WTC11 (cell line): ENCODE measurements at regions not wholly inside any gene's neighbourhood (a gene's known extent, or its start where the extent isn't known, plus 50 kb on each side); places are given as distances from the start of the nearest gene placed in this dataset.

Source experiments
- ATAC-seq: fragments of 200-7000 bp; cut with Tn5 transposase; 2 replicates; pipeline ENCODE4 v1.10.0; 2021; ENCODE audit warnings: mild to moderate bottlenecking, moderate library complexity
- CTCF ChIA-PET: fragments of 300-600 bp; sonication (Branson Sonifier 250); formaldehyde crosslinking; loops from one replicate; lab custom pipeline; 2021; ENCODE audit warnings: antibody characterized with exemption; lab: Charles Lee
- POLR2A ChIA-PET: fragments of 350-600 bp; sonication (Branson Sonifier 250); formaldehyde crosslinking; loops from one replicate; lab custom pipeline; 2021; ENCODE audit warnings: antibody characterized with exemption; lab: Charles Lee
- DNase-seq: peaks from one replicate; pipeline ENCODE4 v3.0.0; 2021; ENCODE audit warnings: low spot score
- H3K27ac Mint-ChIP-seq: 2 replicates; pipeline ENCODE4 v1.8.0; 2021; ENCODE audit warnings: mixed read lengths
- H3K27me3 Mint-ChIP-seq: 2 replicates; pipeline ENCODE4 v1.8.0; 2021; ENCODE audit warnings: low read depth, mild to moderate bottlenecking, moderate library complexity, mixed read lengths
- H3K36me3 Mint-ChIP-seq: 2 replicates; pipeline ENCODE4 v1.8.0; 2021; ENCODE audit warnings: mixed read lengths
- H3K4me1 Mint-ChIP-seq: 2 replicates; pipeline ENCODE4 v1.8.0; 2022; ENCODE audit warnings: mixed read lengths
- H3K4me3 Mint-ChIP-seq: 2 replicates; pipeline ENCODE4 v1.8.0; 2021; ENCODE audit warnings: mild to moderate bottlenecking, moderate library complexity, mixed read lengths
- H3K9me3 Mint-ChIP-seq: 2 replicates; pipeline ENCODE4 v1.8.0; 2021; ENCODE audit warnings: mixed read lengths
- CREB1 ChIP-seq: sonication (generic); formaldehyde crosslinking; IDR thresholded peaks from 2 replicates; pipeline ENCODE4 v1.8.0; 2023; ENCODE audit warnings: mild to moderate bottlenecking, missing genetic modification reagents
- ETV6 ChIP-seq: sonication (generic); formaldehyde crosslinking; IDR thresholded peaks from 2 replicates; pipeline ENCODE4 v1.8.1; 2022; ENCODE audit warnings: mild to moderate bottlenecking, missing genetic modification reagents
- GTF2I ChIP-seq: fragments of 250-450 bp; sonication (Bioruptor Pico); conservative IDR thresholded peaks from 2 replicates; pipeline ENCODE4 v1.4.0; 2021; ENCODE audit warnings: mild to moderate bottlenecking
- JAZF1 ChIP-seq: fragments of 250-450 bp; sonication (Bioruptor Pico); IDR thresholded peaks from 2 replicates; pipeline ENCODE4 v1.9.0; 2021; ENCODE audit warnings: moderate library complexity, mild to moderate bottlenecking, inconsistent platforms
- MXD4 ChIP-seq: fragments of 250-450 bp; sonication (Bioruptor Pico); IDR thresholded peaks from 2 replicates; pipeline ENCODE4 v1.8.0; 2021; ENCODE audit warnings: mild to moderate bottlenecking, moderate library complexity, borderline replicate concordance
- NR3C1 ChIP-seq: sonication (generic); formaldehyde crosslinking; conservative IDR thresholded peaks from 2 replicates; pipeline ENCODE4 v1.8.1; 2023; ENCODE audit warnings: low read depth, mild to moderate bottlenecking, missing genetic modification reagents
- RELA ChIP-seq: sonication (generic); formaldehyde crosslinking; IDR thresholded peaks from 2 replicates; pipeline ENCODE4 v1.8.1; 2022; ENCODE audit warnings: missing genetic modification reagents, mild to moderate bottlenecking, borderline replicate concordance
- TCF7 ChIP-seq: sonication (generic); formaldehyde crosslinking; IDR thresholded peaks from 2 replicates; pipeline ENCODE4 v1.8.0; 2022; ENCODE audit warnings: mild to moderate bottlenecking, low read depth, missing genetic modification reagents, moderate library complexity
- TEAD1 ChIP-seq: sonication (generic); formaldehyde crosslinking; IDR thresholded peaks from 2 replicates; pipeline ENCODE4 v1.8.0; 2022; ENCODE audit warnings: mild to moderate bottlenecking, missing genetic modification reagents
- TP53 ChIP-seq: sonication (generic); formaldehyde crosslinking; IDR thresholded peaks from 2 replicates; pipeline ENCODE4 v1.8.1; 2023; ENCODE audit warnings: mild to moderate bottlenecking, missing genetic modification reagents
- TF ChIP-seq, protein P1 (sequence below): sonication (generic); formaldehyde crosslinking; IDR thresholded peaks from 2 replicates; pipeline ENCODE4 v1.8.0; 2022; ENCODE audit warnings: mild to moderate bottlenecking, missing genetic modification reagents
- TF ChIP-seq, protein P2 (sequence below): sonication (generic); formaldehyde crosslinking; IDR thresholded peaks from 2 replicates; pipeline ENCODE4 v1.8.0; 2023; ENCODE audit warnings: missing genetic modification reagents
- TF ChIP-seq, protein P3 (sequence below): sonication (generic); formaldehyde crosslinking; IDR thresholded peaks from 2 replicates; pipeline ENCODE4 v1.8.0; 2022; ENCODE audit warnings: mild to moderate bottlenecking, missing genetic modification reagents
- TF ChIP-seq, protein P4 (sequence below): sonication (generic); formaldehyde crosslinking; IDR thresholded peaks from 2 replicates; pipeline ENCODE4 v1.8.1; 2022; ENCODE audit warnings: mild to moderate bottlenecking, moderate library complexity, missing genetic modification reagents
- TF ChIP-seq, protein P5 (sequence below): sonication (generic); formaldehyde crosslinking; IDR thresholded peaks from 2 replicates; pipeline ENCODE4 v1.8.1; 2023; ENCODE audit warnings: mild to moderate bottlenecking, missing genetic modification reagents, borderline replicate concordance
- TF ChIP-seq, protein P6 (sequence below): sonication (generic); formaldehyde crosslinking; IDR thresholded peaks from 2 replicates; pipeline ENCODE4 v1.8.1; 2023; ENCODE audit warnings: mild to moderate bottlenecking, missing genetic modification reagents

DNA sequence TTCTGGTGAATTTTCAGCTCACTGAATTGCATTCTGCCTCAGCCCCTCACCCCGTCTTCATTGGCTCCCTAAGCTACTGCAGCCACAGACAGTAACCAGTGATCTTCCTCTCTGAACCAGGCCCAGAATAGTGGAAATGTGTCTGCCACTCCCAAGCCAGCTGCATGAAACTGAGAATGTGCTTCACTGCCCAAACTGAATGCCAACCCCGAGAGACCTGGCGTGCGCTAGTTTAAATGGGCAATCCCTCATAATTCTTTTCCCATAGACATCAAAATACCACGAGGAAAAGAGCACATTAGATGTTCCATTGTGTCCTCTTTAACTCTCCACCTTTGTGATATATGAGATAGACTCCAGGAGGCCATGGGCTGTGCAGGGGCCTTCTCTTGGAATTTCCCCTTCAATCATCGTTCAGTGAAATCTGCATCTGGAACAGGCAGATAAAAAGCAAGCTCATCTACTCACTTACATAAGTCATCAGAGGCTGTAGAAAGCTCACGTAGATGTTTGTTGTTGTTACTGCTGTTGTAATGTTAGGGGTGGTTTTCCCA is 320.2 kb downstream of the NFIB start:
- H3K27ac Mint-ChIP-seq, result no peak overlapping the region
- CTCF ChIA-PET, result no interaction called here
- H3K4me1 Mint-ChIP-seq, result no peaks in the 10 kb centered on the region
- ATAC-seq (no peak), DNase-seq (no peak)
- no peak overlapping the region for H3K4me3 Mint-ChIP-seq
- POLR2A ChIA-PET, result no interaction called here
- H3K36me3 Mint-ChIP-seq, result no peaks in the 10 kb centered on the region
- no peaks in the 10 kb centered on the region for H3K27me3 Mint-ChIP-seq
- TF ChIP-seq, protein P1, sequence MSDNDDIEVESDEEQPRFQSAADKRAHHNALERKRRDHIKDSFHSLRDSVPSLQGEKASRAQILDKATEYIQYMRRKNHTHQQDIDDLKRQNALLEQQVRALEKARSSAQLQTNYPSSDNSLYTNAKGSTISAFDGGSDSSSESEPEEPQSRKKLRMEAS, result no peak
- TF ChIP-seq, protein P2, sequence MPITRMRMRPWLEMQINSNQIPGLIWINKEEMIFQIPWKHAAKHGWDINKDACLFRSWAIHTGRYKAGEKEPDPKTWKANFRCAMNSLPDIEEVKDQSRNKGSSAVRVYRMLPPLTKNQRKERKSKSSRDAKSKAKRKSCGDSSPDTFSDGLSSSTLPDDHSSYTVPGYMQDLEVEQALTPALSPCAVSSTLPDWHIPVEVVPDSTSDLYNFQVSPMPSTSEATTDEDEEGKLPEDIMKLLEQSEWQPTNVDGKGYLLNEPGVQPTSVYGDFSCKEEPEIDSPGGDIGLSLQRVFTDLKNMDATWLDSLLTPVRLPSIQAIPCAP (CRISPR knock-in tag), result no peak
- TF ChIP-seq, protein P3, sequence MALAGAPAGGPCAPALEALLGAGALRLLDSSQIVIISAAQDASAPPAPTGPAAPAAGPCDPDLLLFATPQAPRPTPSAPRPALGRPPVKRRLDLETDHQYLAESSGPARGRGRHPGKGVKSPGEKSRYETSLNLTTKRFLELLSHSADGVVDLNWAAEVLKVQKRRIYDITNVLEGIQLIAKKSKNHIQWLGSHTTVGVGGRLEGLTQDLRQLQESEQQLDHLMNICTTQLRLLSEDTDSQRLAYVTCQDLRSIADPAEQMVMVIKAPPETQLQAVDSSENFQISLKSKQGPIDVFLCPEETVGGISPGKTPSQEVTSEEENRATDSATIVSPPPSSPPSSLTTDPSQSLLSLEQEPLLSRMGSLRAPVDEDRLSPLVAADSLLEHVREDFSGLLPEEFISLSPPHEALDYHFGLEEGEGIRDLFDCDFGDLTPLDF (CRISPR knock-in tag), result no peak
- TF ChIP-seq, all 79 proteins: peak for 0
- peaks cover 10% of the 10 kb centered on the region for H3K9me3 Mint-ChIP-seq

DNA sequence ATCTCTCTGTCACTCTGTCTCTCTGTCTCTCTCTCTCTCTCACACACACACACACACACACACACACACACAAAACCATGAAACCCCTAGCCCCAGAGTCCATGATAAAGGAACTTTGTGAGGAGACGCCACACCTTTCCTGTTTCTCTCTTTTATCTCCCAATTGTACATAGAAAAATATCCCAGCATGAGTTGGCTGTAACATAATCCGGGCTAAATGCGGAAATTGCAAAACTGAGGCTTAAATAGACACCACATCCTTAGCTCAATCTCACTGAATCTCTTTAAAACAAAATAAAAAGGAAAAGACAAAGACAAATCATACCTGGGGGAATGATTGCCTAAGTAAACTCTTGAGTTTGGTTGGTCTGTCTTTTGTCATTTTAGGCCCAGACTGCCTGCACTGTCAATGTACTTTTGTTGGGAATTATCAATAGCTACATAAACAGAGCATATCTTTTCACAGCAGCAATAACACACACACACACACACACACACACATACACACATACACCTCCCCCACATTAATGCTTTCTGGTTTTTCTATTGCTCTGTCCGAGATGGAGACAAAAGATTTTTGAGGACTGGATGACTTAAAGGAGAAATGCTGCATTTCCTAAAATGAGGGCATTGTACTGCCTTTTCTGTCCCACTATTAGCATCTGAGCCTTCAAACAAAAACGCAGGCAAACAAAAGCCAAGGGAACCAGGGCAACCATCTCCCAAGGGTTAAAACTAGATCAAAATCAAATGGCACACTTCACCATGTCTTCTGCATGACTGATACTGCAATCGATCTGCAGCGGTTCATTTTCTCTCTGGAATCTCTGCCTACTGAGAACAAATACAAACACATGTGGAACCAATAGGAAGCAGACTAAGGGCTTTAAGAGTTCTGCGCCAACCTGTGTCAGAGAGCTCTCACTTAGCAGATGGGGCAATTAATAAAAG is 321.5 kb downstream of the NFIB start:
- no peaks in the 10 kb centered on the region for H3K4me1 Mint-ChIP-seq
- TF ChIP-seq, protein P4, sequence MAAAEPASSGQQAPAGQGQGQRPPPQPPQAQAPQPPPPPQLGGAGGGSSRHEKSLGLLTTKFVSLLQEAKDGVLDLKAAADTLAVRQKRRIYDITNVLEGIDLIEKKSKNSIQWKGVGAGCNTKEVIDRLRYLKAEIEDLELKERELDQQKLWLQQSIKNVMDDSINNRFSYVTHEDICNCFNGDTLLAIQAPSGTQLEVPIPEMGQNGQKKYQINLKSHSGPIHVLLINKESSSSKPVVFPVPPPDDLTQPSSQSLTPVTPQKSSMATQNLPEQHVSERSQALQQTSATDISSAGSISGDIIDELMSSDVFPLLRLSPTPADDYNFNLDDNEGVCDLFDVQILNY (CRISPR knock-in tag), result no peak
- TF ChIP-seq, protein P5, sequence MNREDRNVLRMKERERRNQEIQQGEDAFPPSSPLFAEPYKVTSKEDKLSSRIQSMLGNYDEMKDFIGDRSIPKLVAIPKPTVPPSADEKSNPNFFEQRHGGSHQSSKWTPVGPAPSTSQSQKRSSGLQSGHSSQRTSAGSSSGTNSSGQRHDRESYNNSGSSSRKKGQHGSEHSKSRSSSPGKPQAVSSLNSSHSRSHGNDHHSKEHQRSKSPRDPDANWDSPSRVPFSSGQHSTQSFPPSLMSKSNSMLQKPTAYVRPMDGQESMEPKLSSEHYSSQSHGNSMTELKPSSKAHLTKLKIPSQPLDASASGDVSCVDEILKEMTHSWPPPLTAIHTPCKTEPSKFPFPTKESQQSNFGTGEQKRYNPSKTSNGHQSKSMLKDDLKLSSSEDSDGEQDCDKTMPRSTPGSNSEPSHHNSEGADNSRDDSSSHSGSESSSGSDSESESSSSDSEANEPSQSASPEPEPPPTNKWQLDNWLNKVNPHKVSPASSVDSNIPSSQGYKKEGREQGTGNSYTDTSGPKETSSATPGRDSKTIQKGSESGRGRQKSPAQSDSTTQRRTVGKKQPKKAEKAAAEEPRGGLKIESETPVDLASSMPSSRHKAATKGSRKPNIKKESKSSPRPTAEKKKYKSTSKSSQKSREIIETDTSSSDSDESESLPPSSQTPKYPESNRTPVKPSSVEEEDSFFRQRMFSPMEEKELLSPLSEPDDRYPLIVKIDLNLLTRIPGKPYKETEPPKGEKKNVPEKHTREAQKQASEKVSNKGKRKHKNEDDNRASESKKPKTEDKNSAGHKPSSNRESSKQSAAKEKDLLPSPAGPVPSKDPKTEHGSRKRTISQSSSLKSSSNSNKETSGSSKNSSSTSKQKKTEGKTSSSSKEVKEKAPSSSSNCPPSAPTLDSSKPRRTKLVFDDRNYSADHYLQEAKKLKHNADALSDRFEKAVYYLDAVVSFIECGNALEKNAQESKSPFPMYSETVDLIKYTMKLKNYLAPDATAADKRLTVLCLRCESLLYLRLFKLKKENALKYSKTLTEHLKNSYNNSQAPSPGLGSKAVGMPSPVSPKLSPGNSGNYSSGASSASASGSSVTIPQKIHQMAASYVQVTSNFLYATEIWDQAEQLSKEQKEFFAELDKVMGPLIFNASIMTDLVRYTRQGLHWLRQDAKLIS (CRISPR knock-in tag), result no peak
- TF ChIP-seq NR3C1 (CRISPR knock-in tag) (no peak), ETV6 (CRISPR knock-in tag) (no peak)
- TF ChIP-seq, protein P1, result no peak
- peaks cover 12% of the 10 kb centered on the region for H3K9me3 Mint-ChIP-seq
- no peak overlapping the region for H3K4me3 Mint-ChIP-seq
- H3K27ac Mint-ChIP-seq, result no peak overlapping the region
- CTCF ChIA-PET, result no interaction called here
- POLR2A ChIA-PET, result interaction anchor here (0.6 kb wide), 1 partner anchor 13 kb away, joined by 3 read pairs; no protein-coding TSS in a partner anchor
- H3K27me3 Mint-ChIP-seq, result no peaks in the 10 kb centered on the region
- no peak for ATAC-seq
- no peaks in the 10 kb centered on the region for H3K36me3 Mint-ChIP-seq
- DNase-seq, result no peak

DNA sequence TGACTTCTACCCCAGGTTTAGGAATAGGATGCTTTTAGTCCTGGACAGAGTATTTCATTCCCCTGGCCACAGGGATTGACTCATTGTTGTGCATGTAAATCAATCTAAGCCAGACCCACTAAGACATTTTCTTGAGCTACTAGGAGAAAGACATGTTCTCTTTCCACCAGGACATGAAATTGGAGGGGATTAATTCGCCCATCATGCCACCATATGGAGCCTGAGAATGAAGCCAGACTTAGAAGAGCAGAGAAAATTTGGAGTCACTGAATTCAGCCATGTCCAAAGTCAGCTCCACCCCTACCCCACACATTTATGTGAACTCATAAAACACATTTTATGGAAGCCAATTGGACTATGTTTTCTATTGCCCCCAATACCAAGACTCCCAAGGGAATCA is 322.5 kb downstream of the NFIB start:
- CTCF ChIA-PET, result no interaction called here
- H3K4me1 Mint-ChIP-seq, result no peaks in the 10 kb centered on the region
- DNase-seq, result no peak

More for the DNA sequence above, 322.5 kb downstream of the NFIB start:
- Mint-ChIP-seq H3K27me3 (no peaks in the 10 kb centered on the region), H3K4me3 (no peak overlapping the region), H3K36me3 (no peaks in the 10 kb centered on the region), H3K9me3 (peaks cover 17% of the 10 kb centered on the region), H3K27ac (no peak overlapping the region)
- POLR2A ChIA-PET, result interaction anchor here (0.6 kb wide), 1 partner anchor 14 kb away, joined by 3 read pairs; no protein-coding TSS in a partner anchor
- ATAC-seq, result no peak
- no peak for TF ChIP-seq TCF7 (CRISPR knock-in tag)
- no peak for TF ChIP-seq TEAD1 (CRISPR knock-in tag)
- TF ChIP-seq, protein P6, sequence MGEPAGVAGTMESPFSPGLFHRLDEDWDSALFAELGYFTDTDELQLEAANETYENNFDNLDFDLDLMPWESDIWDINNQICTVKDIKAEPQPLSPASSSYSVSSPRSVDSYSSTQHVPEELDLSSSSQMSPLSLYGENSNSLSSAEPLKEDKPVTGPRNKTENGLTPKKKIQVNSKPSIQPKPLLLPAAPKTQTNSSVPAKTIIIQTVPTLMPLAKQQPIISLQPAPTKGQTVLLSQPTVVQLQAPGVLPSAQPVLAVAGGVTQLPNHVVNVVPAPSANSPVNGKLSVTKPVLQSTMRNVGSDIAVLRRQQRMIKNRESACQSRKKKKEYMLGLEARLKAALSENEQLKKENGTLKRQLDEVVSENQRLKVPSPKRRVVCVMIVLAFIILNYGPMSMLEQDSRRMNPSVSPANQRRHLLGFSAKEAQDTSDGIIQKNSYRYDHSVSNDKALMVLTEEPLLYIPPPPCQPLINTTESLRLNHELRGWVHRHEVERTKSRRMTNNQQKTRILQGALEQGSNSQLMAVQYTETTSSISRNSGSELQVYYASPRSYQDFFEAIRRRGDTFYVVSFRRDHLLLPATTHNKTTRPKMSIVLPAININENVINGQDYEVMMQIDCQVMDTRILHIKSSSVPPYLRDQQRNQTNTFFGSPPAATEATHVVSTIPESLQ (CRISPR knock-in tag), result no peak
- no peak for TF ChIP-seq RELA (CRISPR knock-in tag)
- no peak for TF ChIP-seq GTF2I (CRISPR knock-in tag)
- TF ChIP-seq CREB1 (CRISPR knock-in tag), result no peak
- TF ChIP-seq MXD4, result no peak
- TF ChIP-seq ETV6 (CRISPR knock-in tag), result no peak
- no peak for TF ChIP-seq TP53 (CRISPR knock-in tag)
- no peak for TF ChIP-seq JAZF1 (CRISPR knock-in tag)
